ENCODE measurements at regions not wholly inside any gene's neighbourhood (a gene's known extent, or its start where the extent isn't known, plus 50 kb on each side); places are given as distances from the start of the nearest gene placed in this dataset.

- intact Hi-C loops (cut with DNase I) = no loop called here
- TF ChIP-seq POLR2A (IDR thresholded peaks at IDR 0.05) = no peak
- TF ChIP-seq CTCF (IDR thresholded peaks at IDR 0.05) = no peak
- no peaks in the 10 kb centered on the region for H3K36me3 ChIP-seq (replicated peaks in 1 of 2)
- no peak overlapping the region for H3K27ac ChIP-seq
- H3K27me3 ChIP-seq = no peaks in the 10 kb centered on the region
- WGBS, 4 donors = 61 to 70% (median 65%) methylated on average over 3 of the region's 3 CpGs
- H3K4me1 ChIP-seq (replicated peaks in 1 of 2) = no peaks in the 10 kb centered on the region
- no peaks in the 10 kb centered on the region for H3K9me3 ChIP-seq (replicated peaks in 1 of 3)
- H3K4me3 ChIP-seq = no peak overlapping the region
- DNase-seq = no peak
Measured at GRCh38 chr13:37413161-37413560, 185.4 kb downstream of the POSTN start.

DNA sequence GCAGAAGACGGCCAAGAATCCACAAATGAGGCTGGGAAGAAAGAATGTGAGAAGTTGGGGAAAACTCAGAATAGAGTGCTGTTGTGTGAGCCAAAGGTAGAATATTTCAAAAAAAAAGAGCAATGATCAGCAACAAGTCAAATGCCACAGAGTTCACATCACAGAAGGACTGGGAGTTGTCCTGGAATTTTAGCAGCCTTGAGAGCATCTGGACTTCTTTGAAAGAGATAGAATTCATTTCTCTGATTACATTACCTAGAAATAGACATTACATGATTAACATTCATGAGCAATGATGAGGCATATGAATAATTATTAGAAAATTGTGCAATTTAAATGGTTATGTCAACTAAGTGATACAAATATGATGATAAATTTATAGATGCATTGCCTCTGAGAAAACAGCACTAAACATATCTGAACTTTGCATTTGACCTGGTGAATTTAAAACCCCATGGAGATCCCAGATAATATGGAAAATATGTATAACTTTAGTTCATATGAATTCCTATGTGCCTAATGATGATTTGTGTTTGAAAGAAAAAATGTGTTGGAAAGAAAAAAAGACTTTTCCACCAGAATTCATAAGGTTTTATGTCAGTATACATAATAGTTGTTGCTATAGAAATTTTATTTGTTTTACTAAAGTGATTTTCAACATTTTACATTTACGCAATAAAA lies 186.2 kb downstream of the POSTN start:
- no peak overlapping the region for H3K27ac ChIP-seq
- H3K27me3 ChIP-seq = no peaks in the 10 kb centered on the region
- no peak overlapping the region for H3K4me3 ChIP-seq
- 73 to 88% (median 82%) methylated on average over 2 of the region's 2 CpGs for WGBS, 4 donors
- no peak for TF ChIP-seq CTCF (IDR thresholded peaks at IDR 0.05)
- no peak for TF ChIP-seq POLR2A (IDR thresholded peaks at IDR 0.05)
- DNase-seq = no peak
- intact Hi-C loops (cut with DNase I) = no loop called here
- no peaks in the 10 kb centered on the region for H3K4me1 ChIP-seq (replicated peaks in 1 of 2)
- no peaks in the 10 kb centered on the region for H3K9me3 ChIP-seq (replicated peaks in 1 of 3)
- H3K36me3 ChIP-seq (replicated peaks in 1 of 2) = no peaks in the 10 kb centered on the region

DNA sequence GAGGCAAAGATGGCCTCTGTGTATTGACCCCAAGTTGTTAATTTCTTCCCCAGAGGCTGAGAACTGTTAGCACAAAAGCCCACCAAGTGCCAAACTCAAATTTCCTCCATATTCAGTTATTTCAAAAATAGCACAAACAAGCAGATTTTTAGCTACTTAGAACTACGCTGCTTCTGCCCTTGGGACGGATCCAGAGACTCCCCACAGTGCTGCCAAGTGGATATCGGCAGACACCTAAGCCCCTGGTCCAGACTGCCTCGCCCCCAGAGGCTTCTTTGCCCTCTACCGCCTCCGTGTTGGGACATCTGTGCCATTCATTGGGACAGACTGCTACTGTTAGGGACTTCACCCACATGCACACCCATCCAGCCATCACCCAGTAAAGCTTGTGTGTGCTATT lies 188.3 kb downstream of the POSTN start:
- Histone ChIP-seq H3K36me3 (replicated peaks in 1 of 2) (no peaks in the 10 kb centered on the region), H3K9me3 (replicated peaks in 1 of 3) (no peaks in the 10 kb centered on the region), H3K27me3 (no peaks in the 10 kb centered on the region), H3K4me3 (no peak overlapping the region), H3K4me1 (replicated peaks in 1 of 2) (no peaks in the 10 kb centered on the region), H3K27ac (no peak overlapping the region)
- WGBS, 4 donors = 64 to 86% (median 70%) methylated on average over 6 of the region's 6 CpGs
- no peak for DNase-seq
- TF ChIP-seq POLR2A (IDR thresholded peaks at IDR 0.05) (no peak), CTCF (IDR thresholded peaks at IDR 0.05) (no peak)
- intact Hi-C loops (cut with DNase I) = no loop called here

- TF ChIP-seq POLR2A (IDR thresholded peaks at IDR 0.05) = no peak
- no peak for TF ChIP-seq CTCF (IDR thresholded peaks at IDR 0.05)
- Histone ChIP-seq H3K4me3 (no peak overlapping the region), H3K27ac (no peak overlapping the region), H3K9me3 (replicated peaks in 1 of 3) (no peaks in the 10 kb centered on the region), H3K4me1 (replicated peaks in 1 of 2) (no peaks in the 10 kb centered on the region), H3K36me3 (replicated peaks in 1 of 2) (no peaks in the 10 kb centered on the region), H3K27me3 (no peaks in the 10 kb centered on the region)
- DNase-seq = no peak
- intact Hi-C loops (cut with DNase I) = no loop called here
Measured at GRCh38 chr13:37409756-37410155, 188.8 kb downstream of the POSTN start.
